GM18511 (cell line): ENCODE measurements at regions not wholly inside any gene's neighbourhood (a gene's known extent, or its start where the extent isn't known, plus 50 kb on each side); places are given as distances from the start of the nearest gene placed in this dataset.
"Not testable (repeated sequence)": the region's sequence is repeated elsewhere in the genome, so short reads cannot be mapped to it uniquely, and the experiment has no call there.

ENCODE experiments used
- ATAC-seq: cut with Tn5 transposase; IDR thresholded peaks from one replicate; pipeline ENCODE4 v1.9.1; 2021; ENCODE audit warnings: mild to moderate bottlenecking, moderate library complexity; ENCODE audit not compliant: unreplicated experiment

DNA sequence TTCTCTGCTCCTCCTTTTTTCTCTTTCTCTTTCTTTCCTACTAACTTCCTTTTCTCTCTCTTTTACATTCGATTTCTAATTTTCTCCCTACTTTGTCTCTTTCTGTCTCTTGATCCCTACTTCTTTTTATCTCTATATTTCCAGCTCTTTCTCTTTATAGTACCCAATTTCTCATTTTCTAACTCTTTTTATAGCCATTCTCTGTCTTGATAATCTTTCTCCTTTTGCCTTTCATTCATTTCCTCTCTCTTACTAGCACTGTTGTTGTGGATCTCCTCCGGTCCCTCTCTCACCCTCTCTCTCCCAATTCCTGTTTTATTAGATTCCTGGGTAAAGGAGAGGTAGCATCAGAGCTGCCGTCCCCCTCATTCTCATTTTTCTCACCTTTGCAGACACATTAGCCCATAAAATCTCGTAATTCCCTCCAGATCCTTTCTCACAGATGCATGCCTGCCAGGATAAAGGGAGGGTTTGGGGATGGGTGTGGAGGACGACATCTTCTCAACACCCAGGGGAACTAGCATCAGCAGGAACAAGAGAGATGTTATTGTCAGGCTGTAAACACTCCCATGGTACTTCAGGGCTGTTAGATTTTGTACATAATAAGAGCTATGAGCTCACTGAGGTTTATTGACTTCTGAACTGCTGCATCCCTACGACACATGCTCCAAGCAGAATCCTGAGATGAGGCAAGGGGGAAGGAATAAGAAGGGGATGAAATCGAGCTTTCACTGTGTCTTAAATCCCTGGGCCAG is 159.0 kb upstream of the GALNT2 start:
- ATAC-seq = no peak

DNA sequence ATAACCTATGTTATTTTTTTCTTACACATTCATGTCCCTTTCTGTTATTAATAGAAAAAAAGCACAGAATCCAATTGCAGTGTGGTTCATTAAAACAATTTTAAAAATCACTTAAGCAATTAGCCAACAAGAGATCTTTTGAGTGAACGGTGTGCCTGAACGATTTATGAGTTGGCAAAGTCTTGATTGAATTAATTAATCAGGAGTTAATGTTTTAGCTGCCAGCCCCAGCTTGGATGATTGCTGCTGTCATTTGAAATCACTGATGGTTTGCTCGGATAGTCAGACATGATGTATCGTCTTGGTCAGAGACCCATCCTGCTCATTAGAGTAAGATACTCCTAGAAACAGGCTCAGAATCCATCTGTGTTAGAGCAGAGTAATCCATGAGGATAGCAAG is 158.3 kb upstream of the GALNT2 start:
- ATAC-seq = no peak

DNA sequence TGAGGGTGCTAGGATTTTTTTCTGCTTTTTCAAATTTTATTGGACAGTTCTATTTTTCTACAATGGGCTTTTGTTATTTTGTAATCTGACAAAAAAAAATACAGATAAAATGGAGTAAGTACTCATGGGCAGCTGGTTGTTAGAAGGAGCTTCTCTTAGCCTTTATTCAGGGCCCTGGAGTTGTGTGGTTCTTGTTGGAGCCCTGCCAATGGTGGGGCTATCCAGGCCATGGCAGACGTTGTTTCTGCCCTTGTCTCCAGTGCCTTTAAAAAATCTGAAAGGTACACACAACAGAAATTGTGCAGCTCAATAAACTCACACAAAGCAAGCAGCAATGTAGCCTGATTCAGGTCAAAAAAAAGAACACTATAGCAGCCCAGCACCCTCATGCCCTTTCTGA is 153.5 kb upstream of the GALNT2 start:
- ATAC-seq = no peak

DNA sequence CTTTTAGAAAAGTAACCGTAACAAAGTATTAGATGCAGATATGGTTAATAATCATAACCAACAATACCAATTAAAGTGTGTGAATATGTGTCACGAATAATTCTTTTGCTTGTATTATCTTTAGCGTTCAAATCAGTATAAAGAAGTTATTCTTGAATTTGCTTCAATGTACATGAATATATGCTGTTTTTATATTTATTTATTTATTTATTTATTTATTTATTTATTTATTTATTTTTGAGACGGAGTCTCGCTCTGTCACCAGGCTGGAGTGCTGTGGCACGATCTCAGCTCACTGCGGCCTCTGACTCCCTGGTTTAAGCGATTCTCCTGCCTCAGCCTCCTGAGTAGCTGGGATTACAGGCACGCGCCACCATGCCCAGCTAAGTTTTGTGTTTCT is 147.6 kb upstream of the GALNT2 start:
- not testable (repeated sequence) for ATAC-seq

DNA sequence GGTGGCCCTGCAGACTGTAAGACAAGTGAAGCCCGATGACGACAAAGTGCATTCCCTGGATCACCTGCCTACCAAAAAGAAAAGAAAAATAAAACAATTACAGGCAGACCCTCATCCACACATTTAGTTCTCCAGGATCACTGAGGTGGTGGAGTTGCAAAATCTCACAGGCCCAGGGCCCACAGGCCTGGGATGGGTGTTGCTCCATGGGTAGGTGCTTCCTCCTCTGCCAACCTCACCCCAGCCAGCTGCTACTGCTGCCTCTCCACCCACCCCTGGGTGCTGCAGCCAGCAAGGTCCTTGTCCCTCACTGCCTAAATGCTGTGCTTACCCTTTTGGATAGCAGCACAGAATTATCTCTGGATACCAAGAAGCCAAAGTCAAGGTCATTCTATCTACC is 146.4 kb upstream of the GALNT2 start:
- no peak for ATAC-seq

DNA sequence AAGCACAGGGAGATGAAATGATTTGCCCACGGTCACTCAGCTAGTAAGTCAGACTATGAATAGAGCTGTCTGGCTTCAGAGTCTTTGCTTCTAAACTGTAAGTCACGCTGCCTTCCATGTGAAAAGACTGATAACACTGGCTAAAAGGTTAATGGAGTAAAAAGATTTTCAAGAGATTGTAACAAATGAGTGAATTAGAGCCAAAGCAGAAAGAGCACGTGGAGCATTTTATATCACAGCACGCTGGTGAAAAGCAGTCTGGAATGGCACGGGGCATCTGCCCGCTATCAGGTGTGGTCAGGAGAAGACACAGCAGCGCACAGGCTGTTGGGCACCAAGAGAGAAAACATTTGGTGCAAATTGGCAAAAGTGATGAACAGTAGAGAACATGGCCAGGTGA is 144.8 kb upstream of the GALNT2 start:
- no peak for ATAC-seq

DNA sequence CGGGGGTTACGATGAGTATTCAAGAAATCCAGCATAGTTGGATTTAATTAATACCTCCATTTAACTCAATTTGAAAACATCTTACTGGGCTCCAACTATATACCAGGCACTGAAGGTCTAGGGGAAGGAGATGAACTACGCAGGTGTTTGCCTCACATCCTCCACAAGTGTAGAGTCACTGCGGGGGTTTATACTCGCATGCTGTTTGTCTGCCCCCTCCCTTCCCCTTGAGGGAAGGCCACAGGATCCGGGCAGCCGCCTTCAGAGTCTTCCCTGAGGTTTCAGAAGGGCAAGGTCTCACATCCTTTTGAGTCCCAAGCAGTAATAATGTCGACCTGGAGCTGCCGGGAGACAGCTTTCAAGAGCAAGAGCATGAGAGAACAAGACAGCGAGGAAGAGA is 142.4 kb upstream of the GALNT2 start:
- ATAC-seq = no peak

DNA sequence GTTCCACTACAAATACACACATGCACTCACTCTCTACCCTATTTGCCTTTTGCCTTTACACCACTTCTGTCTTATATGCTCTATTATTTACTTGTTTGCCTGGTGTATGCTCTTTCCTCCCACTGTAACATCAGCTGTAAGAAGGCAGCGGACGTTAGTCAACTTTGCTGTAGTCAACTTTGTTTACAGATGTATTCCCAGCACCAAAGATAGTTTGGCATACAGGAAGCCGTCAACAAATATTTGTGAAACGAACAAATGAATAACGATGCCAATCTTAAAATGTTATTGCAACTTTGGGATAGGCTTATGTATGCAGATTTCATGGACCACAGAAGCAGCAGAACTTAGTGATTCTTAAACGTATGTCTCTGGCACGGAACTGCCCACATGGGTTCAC is 138.3 kb upstream of the GALNT2 start:
- no peak for ATAC-seq

DNA sequence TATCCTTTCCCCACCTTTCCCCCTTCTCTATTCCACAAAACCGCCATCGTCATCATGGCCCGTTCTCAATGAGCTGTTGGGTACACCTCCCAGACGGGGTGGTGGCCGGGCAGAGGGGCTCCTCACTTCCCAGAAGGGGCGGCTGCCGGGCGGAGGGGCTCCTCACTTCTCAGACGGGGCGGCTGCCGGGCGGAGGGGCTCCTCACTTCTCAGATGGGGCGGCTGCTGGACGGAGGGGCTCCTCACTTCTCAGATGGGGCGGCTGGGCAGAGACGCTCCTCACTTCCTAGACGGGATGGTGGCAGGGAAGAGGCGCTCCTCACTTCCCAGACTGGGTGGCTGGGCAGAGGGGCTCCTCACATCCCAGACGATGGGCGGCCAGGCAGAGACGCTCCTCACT is 135.3 kb upstream of the GALNT2 start:
- not testable (repeated sequence) for ATAC-seq

DNA sequence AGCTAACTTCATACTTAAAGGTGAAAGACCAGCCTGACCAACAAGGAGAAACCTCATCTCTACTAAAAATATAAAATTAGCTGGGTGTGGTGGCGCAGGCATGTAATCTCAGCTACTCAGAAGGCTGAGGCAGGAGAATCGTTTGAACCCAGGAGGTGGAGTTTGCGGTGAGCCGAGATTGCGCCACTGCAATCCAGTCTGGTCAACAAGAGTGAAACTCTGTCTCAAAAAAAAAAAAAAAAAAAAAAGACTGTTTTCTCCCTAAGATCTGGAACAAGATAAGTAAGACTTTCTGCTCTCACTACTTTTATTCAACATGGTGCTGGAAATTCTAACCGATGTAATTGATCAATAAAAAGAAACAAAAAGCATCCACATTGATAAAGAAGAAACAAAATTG is 131.9 kb upstream of the GALNT2 start:
- not testable (repeated sequence) for ATAC-seq

DNA sequence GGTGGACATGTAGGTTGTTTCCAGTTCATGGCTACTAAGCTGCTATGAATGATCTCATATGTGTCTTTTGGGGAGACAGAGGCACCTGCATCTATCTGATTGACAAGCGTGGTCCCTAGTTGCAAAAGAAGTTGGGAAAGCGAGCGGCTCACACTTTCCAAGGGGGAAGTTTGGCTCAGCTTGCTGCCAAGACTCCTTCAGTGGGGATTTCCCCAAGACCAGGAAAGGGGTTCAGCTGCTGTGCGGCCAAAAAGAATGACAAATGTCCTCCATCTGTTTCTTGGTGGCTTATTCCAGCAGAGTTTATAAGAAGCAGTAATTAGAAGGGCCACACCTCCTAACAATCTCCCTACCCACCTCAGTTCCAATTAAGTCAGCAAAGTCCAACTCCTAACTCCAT is 128.5 kb upstream of the GALNT2 start:
- ATAC-seq = no peak

DNA sequence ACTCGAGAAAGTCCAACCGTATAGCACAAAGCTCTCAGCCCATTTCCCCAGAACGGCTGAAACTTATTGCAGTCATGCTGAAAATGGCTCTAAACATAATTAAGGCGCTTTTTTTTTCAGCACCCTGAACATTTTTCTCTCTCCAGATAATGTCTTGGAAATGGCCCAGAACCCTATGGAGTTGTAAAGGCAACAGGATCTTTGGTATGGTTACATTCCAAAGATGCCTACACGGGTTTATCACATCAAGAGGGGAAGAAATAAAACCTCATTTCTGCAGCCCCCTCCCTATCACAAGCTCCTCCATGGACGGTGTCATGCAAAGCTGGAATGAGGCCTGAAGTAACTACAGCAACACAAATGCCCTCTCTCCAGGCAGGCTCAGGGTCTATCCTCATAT is 126.4 kb upstream of the GALNT2 start:
- no peak for ATAC-seq

DNA sequence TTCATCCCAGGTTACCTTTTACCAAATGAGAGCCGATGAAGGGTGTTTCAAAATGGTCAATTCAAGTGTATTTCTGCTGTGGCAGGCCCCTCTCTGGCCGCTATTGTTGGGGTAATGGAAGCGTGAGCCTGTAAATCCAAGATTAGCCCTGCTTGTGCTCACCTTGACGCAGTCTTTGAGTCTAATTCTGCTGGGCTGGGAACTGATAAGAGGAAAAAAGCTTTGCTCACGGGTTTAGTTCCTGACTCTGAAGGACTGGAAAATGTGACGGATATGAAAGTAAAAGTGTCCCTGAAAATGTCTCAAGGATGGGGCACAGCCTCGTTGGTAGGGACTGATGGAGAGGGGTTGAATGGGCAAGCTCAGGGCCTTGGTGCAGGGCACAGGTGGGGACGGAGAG is 125.9 kb upstream of the GALNT2 start:
- ATAC-seq = no peak

DNA sequence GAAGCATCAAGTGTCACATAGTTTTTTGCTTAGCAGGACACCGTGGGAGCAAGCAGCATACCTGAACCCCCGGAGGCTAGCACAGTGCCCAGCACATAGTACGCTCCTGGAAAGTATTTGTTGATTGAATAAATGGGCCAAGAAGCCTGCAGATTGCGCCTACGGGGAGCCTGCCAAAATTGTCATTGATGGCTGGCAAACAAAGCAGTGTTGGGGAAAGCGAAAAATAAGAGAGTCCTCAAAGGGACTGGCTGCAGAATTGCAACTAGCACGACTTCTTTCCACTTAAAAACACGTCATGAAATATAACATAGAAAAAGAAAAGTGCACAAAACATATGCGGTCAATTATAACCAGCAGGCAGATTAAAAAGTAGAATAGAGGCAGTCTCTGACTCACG is 125.2 kb upstream of the GALNT2 start:
- ATAC-seq = no peak

DNA sequence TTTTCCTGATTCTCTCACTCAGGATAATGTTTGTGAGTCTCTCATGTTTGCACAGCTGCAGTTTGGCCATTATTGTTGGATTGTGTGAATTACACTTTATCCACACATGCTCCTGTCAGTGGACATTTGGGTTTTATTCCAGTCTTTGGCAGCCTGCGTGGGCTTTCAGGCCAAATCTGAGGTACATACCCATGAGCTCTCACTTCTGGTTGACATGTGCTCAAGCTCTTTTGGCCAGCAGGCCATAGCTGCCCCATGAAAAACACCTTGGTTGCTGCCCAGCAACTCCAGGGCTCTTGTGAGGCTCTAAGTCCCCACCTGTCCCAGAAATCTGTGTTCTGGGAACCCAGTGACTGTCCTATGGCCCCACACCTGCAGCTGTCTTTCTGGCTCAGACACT is 124.5 kb upstream of the GALNT2 start:
- no peak for ATAC-seq

DNA sequence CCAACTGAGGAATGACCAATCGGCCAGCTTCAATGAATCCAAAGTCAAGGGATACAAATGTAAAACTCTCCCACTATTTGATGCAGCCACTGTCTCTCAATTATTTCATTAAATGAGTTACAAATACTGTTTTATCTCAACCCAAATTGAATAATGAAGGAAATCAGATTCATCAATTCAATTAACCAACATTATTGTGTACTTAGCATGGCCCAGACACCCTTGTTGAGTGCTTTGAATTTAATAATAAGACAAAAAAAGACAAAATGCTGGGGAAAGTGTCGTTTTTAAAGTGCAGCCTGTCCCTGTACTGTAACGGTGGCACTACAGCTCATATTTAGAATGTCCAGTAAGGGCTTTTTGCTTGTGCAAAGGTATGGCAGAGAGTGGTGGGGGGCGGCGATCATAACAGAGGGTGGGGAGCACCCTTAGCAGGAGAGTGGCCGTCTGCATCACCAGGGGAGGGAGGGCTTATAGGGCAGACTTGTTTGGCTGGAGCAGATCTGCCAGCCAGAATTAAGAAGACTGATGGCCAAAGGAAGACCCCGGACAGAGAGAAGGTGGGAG is 123.8 kb upstream of the GALNT2 start:
- ATAC-seq = no peak

DNA sequence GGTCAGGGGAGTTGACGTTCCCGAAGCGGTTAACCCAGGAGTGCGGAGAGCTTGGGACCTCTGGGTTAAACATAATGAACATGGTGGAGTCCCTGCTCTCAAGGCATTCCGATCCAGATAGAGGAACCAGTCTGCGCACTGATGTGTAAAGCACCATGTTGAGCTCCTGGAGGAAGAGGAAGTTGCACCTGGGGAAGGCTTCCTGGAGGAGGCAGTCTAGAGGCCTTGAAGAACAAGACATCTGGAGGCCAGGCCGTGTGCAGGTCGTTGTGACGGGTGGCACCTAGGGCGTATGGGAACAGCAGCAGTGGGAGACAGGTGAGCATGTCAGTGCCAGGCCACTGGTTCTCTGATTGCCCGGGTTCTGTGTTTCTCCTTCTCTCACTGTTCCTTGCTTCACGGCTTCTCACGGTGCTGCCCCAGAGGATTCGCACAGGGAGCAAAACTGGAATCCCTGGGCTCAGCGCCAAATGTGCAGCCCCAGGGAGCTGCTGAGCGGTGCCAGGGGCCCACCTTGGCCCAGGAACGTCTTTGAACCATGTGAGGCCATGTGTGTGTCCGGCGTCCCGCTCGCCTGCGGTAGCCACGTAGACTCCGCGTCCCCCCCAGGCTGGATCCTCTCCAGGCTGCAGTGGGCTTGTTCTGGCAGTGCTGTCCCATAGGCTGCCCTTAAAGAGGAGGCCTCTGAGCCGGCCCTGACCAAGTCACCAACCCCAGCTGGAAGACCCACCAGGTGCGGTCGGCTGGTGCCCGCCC is 122.9 kb upstream of the GALNT2 start:
- no peak for ATAC-seq

DNA sequence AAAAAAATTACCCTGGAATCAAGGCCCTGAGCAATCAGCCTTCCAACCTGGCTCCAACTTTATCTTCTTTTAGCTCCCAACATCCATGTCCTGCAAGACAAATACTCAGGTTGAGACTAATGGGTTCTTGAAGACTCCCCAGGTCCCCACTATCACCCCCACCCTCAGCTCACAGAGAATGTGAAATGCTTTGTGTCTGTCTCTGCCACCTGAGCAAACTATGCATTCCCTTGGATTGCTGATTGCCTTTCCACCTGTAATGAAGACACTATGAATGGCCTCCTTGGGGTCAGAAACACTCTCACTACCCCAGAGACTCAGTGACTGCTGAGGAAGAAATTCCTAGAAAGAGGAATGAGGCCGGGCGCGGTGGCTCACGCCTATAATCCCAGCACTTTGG is 121.2 kb upstream of the GALNT2 start:
- no peak for ATAC-seq

DNA sequence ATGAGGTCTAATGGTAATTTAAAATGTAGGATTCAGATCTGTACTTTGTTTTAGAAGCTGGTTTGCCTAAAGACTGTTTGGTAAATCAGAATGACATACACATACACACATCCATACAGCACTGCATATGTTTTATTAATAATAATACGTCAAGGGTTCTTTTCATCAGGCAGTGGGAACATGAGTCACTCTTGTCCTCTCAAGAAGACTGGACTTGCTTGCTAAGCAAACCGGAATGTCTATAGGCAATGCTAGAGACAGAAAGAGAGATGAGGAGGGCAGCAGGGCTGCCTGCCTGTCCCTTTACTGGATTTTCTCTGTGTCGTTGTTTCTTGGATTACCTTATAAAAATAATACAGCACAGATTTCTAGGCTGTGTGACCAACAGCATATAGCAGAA is 119.1 kb upstream of the GALNT2 start:
- ATAC-seq = no peak

DNA sequence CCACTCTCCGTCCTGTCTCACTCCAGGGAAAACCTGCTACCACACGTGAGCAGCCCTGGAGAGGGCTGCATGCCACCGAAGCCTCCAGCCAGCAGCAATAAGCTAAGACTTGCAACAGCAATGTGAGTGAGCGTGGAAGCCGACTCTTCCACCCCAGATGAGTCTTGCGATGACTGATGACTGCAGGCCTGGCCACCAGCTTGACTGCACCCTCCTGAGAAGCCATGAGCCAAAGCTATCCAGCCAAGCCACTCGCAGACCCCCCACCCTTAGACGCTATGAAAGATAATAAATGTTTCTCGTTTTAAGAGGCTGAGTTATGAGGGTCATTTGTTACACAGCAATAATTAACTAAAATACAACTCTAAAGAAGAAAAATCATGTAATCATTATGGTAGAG is 118.6 kb upstream of the GALNT2 start:
- ATAC-seq = no peak

DNA sequence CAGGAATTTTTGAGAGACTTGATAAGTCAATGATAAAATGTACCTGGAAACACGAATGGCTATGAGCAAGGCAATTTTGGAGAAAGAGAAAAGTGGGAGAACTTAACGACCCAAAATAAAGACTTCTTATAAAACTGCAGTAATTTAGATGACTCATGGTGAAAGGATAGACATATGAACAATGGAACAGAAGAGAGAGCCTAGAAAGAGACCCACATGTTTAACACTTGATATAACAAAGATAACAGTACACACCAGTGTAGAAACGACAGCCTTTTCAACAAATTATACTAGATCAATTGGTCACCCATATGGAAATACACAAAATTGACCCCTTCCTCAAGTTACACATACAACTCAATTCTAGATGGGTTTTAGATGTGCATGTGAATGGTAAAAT is 117.5 kb upstream of the GALNT2 start:
- no peak for ATAC-seq

DNA sequence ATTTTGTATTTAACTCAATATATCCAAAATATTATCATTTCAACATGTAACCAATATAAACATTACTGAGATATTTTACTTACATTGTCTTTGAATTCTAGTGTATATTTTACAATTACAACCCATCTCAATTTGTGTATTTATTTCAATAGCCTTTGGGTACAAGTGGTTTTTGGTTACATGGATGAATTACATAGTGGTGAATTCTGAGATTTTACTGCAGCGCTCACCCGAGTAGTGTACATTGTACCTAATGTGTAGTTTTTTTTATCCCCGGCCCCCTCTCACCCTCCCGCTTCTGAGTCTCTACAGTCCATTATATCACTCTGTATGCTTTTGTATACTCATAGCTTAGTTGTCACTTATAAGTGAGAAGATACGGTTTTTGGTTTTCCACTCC is 117.0 kb upstream of the GALNT2 start:
- ATAC-seq = no peak
